Adrenal gland (tissue), 9 donors: ENCODE measurements at regions not wholly inside any gene's neighbourhood (a gene's known extent, or its start where the extent isn't known, plus 50 kb on each side); places are given as distances from the start of the nearest gene placed in this dataset.

Source experiments
- DNase-seq, 7 donors: peaks; one replicate each; pipeline ENCODE4 v3.0.0-alpha.2; 2019 to 2020
- H3K27ac ChIP-seq, 5 donors: fragments of 200-600 bp; sonication (generic) in 4 of 5; 1 replicate in 3 of 5; 2 replicates in 2 of 5; pipeline versions ENCODE4 v1.5.1 to v1.8.0; 2016 to 2020; ENCODE audit warnings: mild to moderate bottlenecking in 1 of 5
- H3K27me3 ChIP-seq: fragments of 200-600 bp; 2 replicates; pipeline ENCODE4 v1.8.0; 2021
- H3K36me3 ChIP-seq, 2 donors: fragments of 200-600 bp; replicated peaks in 1 of 2; 1 replicate in 1 of 2; 2 replicates in 1 of 2; pipeline versions ENCODE4 v1.5.1 to v1.8.0; 2018 to 2022
- H3K4me1 ChIP-seq, 2 donors: fragments of 200-600 bp; replicated peaks in 1 of 2; 1 replicate in 1 of 2; 2 replicates in 1 of 2; pipeline versions ENCODE4 v1.5.1 to v1.8.0; 2018 to 2021
- H3K4me3 ChIP-seq, 4 donors: fragments of 200-600 bp; sonication (generic) in 3 of 4; one replicate each; pipeline ENCODE4 v1.5.1; 2016 to 2018
- H3K9me3 ChIP-seq, 3 donors: fragments of 200-600 bp; sonication (generic) in 1 of 3; replicated peaks in 1 of 3; 1 replicate in 2 of 3; 2 replicates in 1 of 3; pipeline versions ENCODE4 v1.5.1 to v1.8.0; 2016 to 2021
- POLR2A ChIP-seq, 2 donors: fragments of 450-650 bp; IDR thresholded peaks; one replicate each; pipeline ENCODE4 v1.6.1; 2017; ENCODE audit warnings: antibody characterized with exemption in 2 of 2, mild to moderate bottlenecking in 2 of 2, moderate library complexity in 1 of 2
- WGBS, 4 donors: extraction: QIAGEN DNeasy Blood & Tissue Kit in 2 of 4; methylation state at CpG; one replicate each; pipeline versions ENCODE4 v1.1.5 to v1.1.7; 2013 to 2017; 5-methylcytosine and 5-hydroxymethylcytosine counted together
- intact Hi-C, 2 donors: fragments of 100-400 bp; cut with DNase I; formaldehyde crosslinking; loops; one replicate each; pipeline versions ENCODE4 v1.14.1 to v1.15.0; 2022 to 2023
- TF ChIP-seq, protein P1 (sequence below), 6 experiments: fragments of 450-650 bp in 4 of 6; fragments of 200-600 bp in 2 of 6; sonication (generic) in 1 of 6; IDR thresholded peaks; 1 replicate in 5 of 6; 2 replicates in 1 of 6; pipeline versions ENCODE4 v1.5.1 to v1.8.0; 2016 to 2021; ENCODE audit warnings: antibody characterized with exemption in 6 of 6, mild to moderate bottlenecking in 2 of 6, moderate library complexity in 1 of 6
- donor health status: healthy with polysubstance abuse.
- donor health status: Bipolar disorder and iron deficiency.
- donor health status: DM: yes; HTN: yes; CAD: no.
- donor health status: DM: no; HTN: no; CAD: no.
- donor health status: DM: no; HTN: no; CAD: no.

DNA sequence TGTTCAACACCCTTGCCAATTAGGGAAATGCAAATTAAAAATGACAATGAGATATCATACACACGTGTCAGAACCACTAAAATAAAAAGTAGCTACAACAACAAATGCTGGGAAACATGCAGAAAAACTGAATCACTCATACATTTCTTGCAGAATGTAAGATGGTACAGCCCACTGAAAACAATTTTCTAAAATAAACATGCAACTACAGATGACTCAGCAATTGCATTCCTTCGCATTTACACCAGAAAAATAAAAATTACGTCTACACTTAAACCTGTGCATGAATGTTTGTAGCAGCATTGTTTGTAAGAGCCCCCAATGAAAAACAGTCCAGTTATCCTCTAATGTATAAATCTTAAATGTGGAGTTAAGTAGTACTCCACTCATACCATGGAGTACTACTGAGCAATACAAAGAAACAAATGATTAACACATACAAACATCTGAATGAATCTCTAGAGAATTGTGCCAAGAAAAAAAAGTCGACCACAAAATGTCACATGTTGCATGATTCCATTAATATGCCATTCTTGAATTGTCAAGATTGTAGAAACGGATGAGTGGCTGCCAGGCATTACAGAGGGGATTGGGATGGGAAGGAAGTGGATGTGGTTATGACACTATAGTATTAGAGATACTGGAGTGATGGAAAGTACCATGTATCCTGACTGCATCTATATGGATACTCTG is 134.6 kb upstream of the NPSR1 start:
- TF ChIP-seq POLR2A (IDR thresholded peaks at IDR 0.05), result no peak
- TF ChIP-seq, protein P1, sequence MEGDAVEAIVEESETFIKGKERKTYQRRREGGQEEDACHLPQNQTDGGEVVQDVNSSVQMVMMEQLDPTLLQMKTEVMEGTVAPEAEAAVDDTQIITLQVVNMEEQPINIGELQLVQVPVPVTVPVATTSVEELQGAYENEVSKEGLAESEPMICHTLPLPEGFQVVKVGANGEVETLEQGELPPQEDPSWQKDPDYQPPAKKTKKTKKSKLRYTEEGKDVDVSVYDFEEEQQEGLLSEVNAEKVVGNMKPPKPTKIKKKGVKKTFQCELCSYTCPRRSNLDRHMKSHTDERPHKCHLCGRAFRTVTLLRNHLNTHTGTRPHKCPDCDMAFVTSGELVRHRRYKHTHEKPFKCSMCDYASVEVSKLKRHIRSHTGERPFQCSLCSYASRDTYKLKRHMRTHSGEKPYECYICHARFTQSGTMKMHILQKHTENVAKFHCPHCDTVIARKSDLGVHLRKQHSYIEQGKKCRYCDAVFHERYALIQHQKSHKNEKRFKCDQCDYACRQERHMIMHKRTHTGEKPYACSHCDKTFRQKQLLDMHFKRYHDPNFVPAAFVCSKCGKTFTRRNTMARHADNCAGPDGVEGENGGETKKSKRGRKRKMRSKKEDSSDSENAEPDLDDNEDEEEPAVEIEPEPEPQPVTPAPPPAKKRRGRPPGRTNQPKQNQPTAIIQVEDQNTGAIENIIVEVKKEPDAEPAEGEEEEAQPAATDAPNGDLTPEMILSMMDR (IDR thresholded peaks at IDR 0.05), result no peak
- intact Hi-C loops, result no loop called here
- 55 to 70% (median 58%) methylated on average over 5 of the region's 5 CpGs for WGBS, 4 donors

DNA sequence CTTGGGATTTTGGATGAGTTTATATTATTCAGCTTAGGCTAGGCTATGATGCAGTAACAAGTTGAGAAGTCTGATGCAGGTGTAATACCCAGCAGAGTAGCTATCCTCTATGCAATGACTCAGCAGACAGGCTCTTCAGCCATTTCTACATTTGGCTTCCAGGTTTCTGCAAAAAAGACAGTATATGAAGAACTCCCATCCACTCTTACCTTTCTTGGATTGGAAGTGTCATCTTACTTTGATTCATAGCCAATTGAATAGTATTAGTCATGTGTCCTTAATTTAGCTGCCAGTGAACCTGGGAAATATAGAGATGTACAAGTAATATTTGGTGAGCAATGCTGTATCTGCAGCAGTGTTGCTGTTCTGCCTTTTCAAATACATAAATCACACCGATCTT is 127.8 kb upstream of the NPSR1 start:
- H3K27ac ChIP-seq, result no peak overlapping the region
- WGBS, 4 donors, result 56 to 74% (median 62%) methylated on average over 1 of the region's 1 CpG
- no peaks in the 10 kb centered on the region for H3K9me3 ChIP-seq
- no peak for TF ChIP-seq POLR2A (IDR thresholded peaks at IDR 0.05)
- TF ChIP-seq, protein P1 (IDR thresholded peaks at IDR 0.05), result no peak
- intact Hi-C loops, result no loop called here
- no peaks in the 10 kb centered on the region for H3K27me3 ChIP-seq
- no peaks in the 10 kb centered on the region for H3K4me1 ChIP-seq
- no peaks in the 10 kb centered on the region for H3K36me3 ChIP-seq
- H3K4me3 ChIP-seq, result no peak overlapping the region
- no peak for DNase-seq

More for the DNA sequence above, 134.6 kb upstream of the NPSR1 start:
- H3K27ac ChIP-seq, result no peak overlapping the region
- no peaks in the 10 kb centered on the region for H3K9me3 ChIP-seq
- no peak for DNase-seq
- no peaks in the 10 kb centered on the region for H3K27me3 ChIP-seq
- H3K36me3 ChIP-seq, result no peaks in the 10 kb centered on the region
- no peaks in the 10 kb centered on the region for H3K4me1 ChIP-seq
- no peak overlapping the region for H3K4me3 ChIP-seq

DNA sequence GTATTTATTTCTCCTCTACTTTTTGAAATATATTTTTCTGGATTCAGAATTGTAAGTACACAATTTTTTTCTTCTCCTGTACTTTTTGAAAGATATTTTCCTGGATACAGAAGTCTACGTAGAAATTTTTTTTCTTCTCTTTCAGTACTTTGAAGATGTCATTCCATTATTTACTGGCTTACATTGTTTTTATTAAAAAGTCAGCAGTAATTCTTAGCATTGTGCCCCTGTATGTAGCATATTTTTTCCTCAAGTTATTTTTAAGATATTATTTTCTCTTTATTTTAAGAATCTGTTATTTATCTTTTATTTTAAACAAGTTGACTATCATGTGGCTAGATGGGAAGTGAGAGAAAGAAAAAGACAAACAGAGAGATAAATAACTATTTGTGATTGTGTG is 119.0 kb upstream of the NPSR1 start:
- intact Hi-C loops, result no loop called here
- Histone ChIP-seq H3K27me3 (no peaks in the 10 kb centered on the region), H3K4me1 (no peaks in the 10 kb centered on the region), H3K4me3 (no peak overlapping the region), H3K9me3 (peaks cover 0 to 5% (median 0%) of the 10 kb centered on the region in 3 donors), H3K36me3 (no peaks in the 10 kb centered on the region), H3K27ac (no peak overlapping the region)
- 49 to 90% (median 68%) methylated on average over 1 of the region's 1 CpG for WGBS, 4 donors
- DNase-seq, result no peak
- TF ChIP-seq, protein P1 (IDR thresholded peaks at IDR 0.05), result no peak
- no peak for TF ChIP-seq POLR2A (IDR thresholded peaks at IDR 0.05)

DNA sequence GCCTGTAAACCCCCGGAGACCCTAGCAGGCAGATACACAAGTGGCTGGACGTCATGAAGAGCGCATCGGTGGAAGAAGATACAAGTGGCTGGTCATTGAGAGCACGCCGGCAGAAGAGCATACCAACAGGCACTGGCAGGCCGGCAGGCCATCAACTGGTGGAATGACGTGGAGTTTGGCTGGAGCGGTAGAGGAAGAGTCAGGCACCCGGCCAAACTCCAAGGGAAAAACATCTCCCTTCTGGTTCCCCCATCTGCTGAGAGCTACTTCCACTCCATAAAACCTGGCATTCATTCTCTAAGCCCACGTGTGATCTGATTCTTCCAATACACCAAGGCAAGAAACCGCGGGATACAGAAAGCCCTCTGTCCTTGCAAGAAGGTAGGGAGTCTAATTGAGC is 113.4 kb upstream of the NPSR1 start:
- no peaks in the 10 kb centered on the region for H3K9me3 ChIP-seq
- no peak overlapping the region for H3K27ac ChIP-seq
- DNase-seq, result no peak
- no peaks in the 10 kb centered on the region for H3K27me3 ChIP-seq
- H3K36me3 ChIP-seq, result no peaks in the 10 kb centered on the region
- 87 to 89% (median 88%) methylated on average over 12 to 13 of the region's 13 CpGs for WGBS, 4 donors
- TF ChIP-seq, protein P1 (IDR thresholded peaks at IDR 0.05), result no peak
- no peak for TF ChIP-seq POLR2A (IDR thresholded peaks at IDR 0.05)
- intact Hi-C loops, result no loop called here
- no peaks in the 10 kb centered on the region for H3K4me1 ChIP-seq
- no peak overlapping the region for H3K4me3 ChIP-seq
